K562 (cell line): ENCODE measurements at regions not wholly inside any gene's neighbourhood (a gene's known extent, or its start where the extent isn't known, plus 50 kb on each side); places are given as distances from the start of the nearest gene placed in this dataset.

Experiments used
- ATF7 ChIP-seq: fragments of 450-650 bp; IDR thresholded peaks from 2 replicates; pipeline ENCODE4 v1.7.1; 2014; ENCODE audit warnings: mild to moderate bottlenecking, moderate library complexity
- CHD2 ChIP-seq: IDR thresholded peaks from 2 replicates; pipeline ENCODE4 v1.6.1; 2011; ENCODE audit warnings: low read depth, low read length
- CSDE1 ChIP-seq, 2 experiments: fragments of 450-650 bp; IDR thresholded peaks; 2 replicates each; pipeline ENCODE4 v1.6.1; 2016; ENCODE audit warnings: mild to moderate bottlenecking in 1 of 2
- DDX20 ChIP-seq: fragments of 450-650 bp; IDR thresholded peaks from 2 replicates; pipeline ENCODE4 v1.6.1; 2016; ENCODE audit warnings: missing genetic modification characterization, low read depth, mild to moderate bottlenecking, missing compliant biosample characterization, moderate library complexity
- ETV1 ChIP-seq: fragments of 450-650 bp; conservative IDR thresholded peaks from 2 replicates; pipeline ENCODE4 v1.6.1; 2016; ENCODE audit warnings: missing genetic modification characterization, control low read depth, low read depth, missing compliant biosample characterization
- FIP1L1 ChIP-seq: fragments of 200-400 bp; formaldehyde crosslinking; IDR thresholded peaks from 2 replicates; pipeline ENCODE4 v1.6.1; 2018; ENCODE audit warnings: mild to moderate bottlenecking, low read depth, low read length; ENCODE audit not compliant: poor library complexity, severe bottlenecking
- GABPA ChIP-seq: fragments of 200-800 bp; sonication (Bioruptor generic); conservative IDR thresholded peaks from 2 replicates; pipeline ENCODE4 v1.6.1; 2016; ENCODE audit warnings: low read depth, missing genetic modification characterization, missing compliant biosample characterization
- HDAC8 ChIP-seq: fragments of 450-650 bp; IDR thresholded peaks from 2 replicates; pipeline ENCODE4 v1.6.1; 2016; ENCODE audit warnings: mild to moderate bottlenecking, missing genetic modification characterization, moderate library complexity, missing compliant biosample characterization
- NR2C1 ChIP-seq, 2 experiments: fragments of 450-650 bp; IDR thresholded peaks; 2 replicates each; pipeline ENCODE4 v1.6.1; 2017; ENCODE audit warnings: mild to moderate bottlenecking in 2 of 2, antibody characterized with exemption in 1 of 2, inconsistent platforms in 1 of 2, missing compliant biosample characterization in 1 of 2, missing genetic modification characterization in 1 of 2
- NR2C2 ChIP-seq, 2 experiments: fragments of 200-800 bp in 1 of 2; sonication (Bioruptor generic) in 1 of 2; sonication (generic) in 1 of 2; formaldehyde crosslinking in 1 of 2; IDR thresholded peaks; 2 replicates each; pipeline versions ENCODE4 v1.6.1 to v1.8.0; 2016 to 2022; ENCODE audit warnings: mild to moderate bottlenecking in 1 of 2, missing compliant biosample characterization in 1 of 2, missing genetic modification characterization in 1 of 2, missing genetic modification reagents in 1 of 2
- PHB2 ChIP-seq: fragments of 450-650 bp; IDR thresholded peaks from 2 replicates; pipeline ENCODE4 v1.6.1; 2017; ENCODE audit warnings: low read depth
- PHF20 ChIP-seq: fragments of 450-650 bp; IDR thresholded peaks from 2 replicates; pipeline ENCODE4 v1.6.1; 2018; ENCODE audit not compliant: partially characterized antibody
- POLR2AphosphoS5 ChIP-seq: IDR thresholded peaks from 2 replicates; pipeline ENCODE4 v1.6.1; 2011; ENCODE audit warnings: mild to moderate bottlenecking, low read depth, low read length, moderate library complexity; ENCODE audit not compliant: control insufficient read depth, insufficient read depth
- RNF2 ChIP-seq: sonication (generic); IDR thresholded peaks from 2 replicates; pipeline ENCODE4 v1.6.1; 2016
- TCF3 ChIP-seq: sonication (generic); formaldehyde crosslinking; IDR thresholded peaks from 2 replicates; pipeline ENCODE4 v1.4.0; 2020; ENCODE audit warnings: mild to moderate bottlenecking, missing genetic modification reagents
- THAP12 ChIP-seq: fragments of 250-450 bp; sonication (Bioruptor Pico); IDR thresholded peaks from 2 replicates; pipeline ENCODE4 v1.9.0; 2021; ENCODE audit warnings: mild to moderate bottlenecking, inconsistent platforms
- ZFP36 ChIP-seq: fragments of 150-350 bp; IDR thresholded peaks from 2 replicates; pipeline ENCODE4 v1.6.1; 2018; ENCODE audit warnings: low read length, low read depth; ENCODE audit not compliant: partially characterized antibody
- ZNF175 ChIP-seq: fragments of 200-800 bp; sonication (Bioruptor generic); IDR thresholded peaks from 2 replicates; pipeline ENCODE4 v1.6.1; 2016; ENCODE audit warnings: low read depth, mild to moderate bottlenecking, missing genetic modification characterization, missing compliant biosample characterization
- ZNF239 ChIP-seq: fragments of 250-450 bp; sonication (Bioruptor Pico); IDR thresholded peaks from 2 replicates; pipeline ENCODE4 v1.4.0; 2020; ENCODE audit warnings: mild to moderate bottlenecking
- TF ChIP-seq, protein P1 (sequence below): fragments of 200-400 bp; formaldehyde crosslinking; IDR thresholded peaks from 2 replicates; pipeline ENCODE4 v1.6.1; 2017; ENCODE audit warnings: mild to moderate bottlenecking, low read depth, low read length, moderate library complexity
- TF ChIP-seq, protein P2 (sequence below): fragments of 450-650 bp; formaldehyde crosslinking; IDR thresholded peaks from 2 replicates; pipeline ENCODE4 v1.4.0; 2022; ENCODE audit warnings: mild to moderate bottlenecking, moderate library complexity

- TF ChIP-seq DDX20 (tag) (0 out of 2 replicates have a peak, but pooled peaks have one; percentile 40), RNF2 (no peak; the same call in 1 of the 2 replicates), GABPA (tag) (peak; percentile 66), CSDE1 (IDR thresholded peaks at IDR 0.05) (no peak), FIP1L1 (no peak), TCF3 (CRISPR knock-in tag) (no peak), POLR2AphosphoS5 (no peak), ZNF175 (CRISPR knock-in tag) (peak; percentile 69), ATF7 (peak; percentile 16; the same call in 1 of the 2 replicates), PHB2 (no peak), ETV1 (tag) (peak; percentile 82), CHD2 (no peak), ZNF239 (CRISPR knock-in tag) (peak; percentile 6; the same call in 1 of the 2 replicates), PHF20 (no peak), HDAC8 (peak; percentile 53; the same call in 1 of the 2 replicates), NR2C1 (IDR thresholded peaks at IDR 0.05) (no peak), NR2C1 (tag; IDR thresholded peaks at IDR 0.05) (peak; percentile 54), ZFP36 (no peak), THAP12 (CRISPR knock-in tag) (no peak), NR2C2 (CRISPR knock-in tag; IDR thresholded peaks at IDR 0.05) (no peak), NR2C2 (tag; IDR thresholded peaks at IDR 0.05) (peak; percentile 83; the same call in 1 of the 2 replicates)
- TF ChIP-seq, protein P1, sequence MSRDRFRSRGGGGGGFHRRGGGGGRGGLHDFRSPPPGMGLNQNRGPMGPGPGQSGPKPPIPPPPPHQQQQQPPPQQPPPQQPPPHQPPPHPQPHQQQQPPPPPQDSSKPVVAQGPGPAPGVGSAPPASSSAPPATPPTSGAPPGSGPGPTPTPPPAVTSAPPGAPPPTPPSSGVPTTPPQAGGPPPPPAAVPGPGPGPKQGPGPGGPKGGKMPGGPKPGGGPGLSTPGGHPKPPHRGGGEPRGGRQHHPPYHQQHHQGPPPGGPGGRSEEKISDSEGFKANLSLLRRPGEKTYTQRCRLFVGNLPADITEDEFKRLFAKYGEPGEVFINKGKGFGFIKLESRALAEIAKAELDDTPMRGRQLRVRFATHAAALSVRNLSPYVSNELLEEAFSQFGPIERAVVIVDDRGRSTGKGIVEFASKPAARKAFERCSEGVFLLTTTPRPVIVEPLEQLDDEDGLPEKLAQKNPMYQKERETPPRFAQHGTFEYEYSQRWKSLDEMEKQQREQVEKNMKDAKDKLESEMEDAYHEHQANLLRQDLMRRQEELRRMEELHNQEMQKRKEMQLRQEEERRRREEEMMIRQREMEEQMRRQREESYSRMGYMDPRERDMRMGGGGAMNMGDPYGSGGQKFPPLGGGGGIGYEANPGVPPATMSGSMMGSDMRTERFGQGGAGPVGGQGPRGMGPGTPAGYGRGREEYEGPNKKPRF = no peak
- TF ChIP-seq, protein P2, sequence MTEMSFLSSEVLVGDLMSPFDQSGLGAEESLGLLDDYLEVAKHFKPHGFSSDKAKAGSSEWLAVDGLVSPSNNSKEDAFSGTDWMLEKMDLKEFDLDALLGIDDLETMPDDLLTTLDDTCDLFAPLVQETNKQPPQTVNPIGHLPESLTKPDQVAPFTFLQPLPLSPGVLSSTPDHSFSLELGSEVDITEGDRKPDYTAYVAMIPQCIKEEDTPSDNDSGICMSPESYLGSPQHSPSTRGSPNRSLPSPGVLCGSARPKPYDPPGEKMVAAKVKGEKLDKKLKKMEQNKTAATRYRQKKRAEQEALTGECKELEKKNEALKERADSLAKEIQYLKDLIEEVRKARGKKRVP (CRISPR knock-in tag) = peak; percentile 89
Observed at GRCh38 chr12:9347328-9348127, 139.3 kb upstream of the PZP start (continued).
